HG02970 (cell line): ENCODE measurements at regions not wholly inside any gene's neighbourhood (a gene's known extent, or its start where the extent isn't known, plus 50 kb on each side); places are given as distances from the start of the nearest gene placed in this dataset.

ENCODE experiments used
- ATAC-seq: cut with Tn5 transposase; IDR thresholded peaks from one replicate; pipeline ENCODE4 v1.9.1; 2021; ENCODE audit warnings: mild to moderate bottlenecking, moderate library complexity, moderate number of reproducible peaks; ENCODE audit not compliant: unreplicated experiment, low FRiP score

GRCh38 chr6:156582509-156582992 lies 194.6 kb upstream of the ARID1B start:
- no peak for ATAC-seq

- ATAC-seq, result no peak
These were observed 197.6 kb upstream of the ARID1B start for GRCh38 chr6:156579564-156579963.

DNA sequence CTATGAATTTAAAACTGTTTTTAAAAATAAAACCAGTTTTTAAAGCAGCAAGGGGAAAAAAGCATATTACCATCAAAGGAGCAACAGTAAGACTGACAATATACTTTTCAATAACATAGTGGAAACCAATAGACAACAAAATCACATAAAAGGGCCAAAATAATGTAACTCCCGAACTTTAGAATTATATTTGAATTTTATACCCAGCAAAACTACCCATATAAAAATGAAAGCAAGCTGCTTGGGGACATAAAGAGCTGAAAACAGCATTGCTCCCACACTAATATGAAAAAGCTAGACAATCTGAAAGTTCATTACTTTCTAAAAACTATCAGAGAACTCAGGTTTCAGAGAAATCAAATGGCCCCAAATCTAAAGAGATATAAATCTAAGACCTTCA lies 199.4 kb upstream of the ARID1B start:
- no peak for ATAC-seq

GRCh38 chr6:156575361-156575760 lies 201.8 kb upstream of the ARID1B start:
- ATAC-seq, result no peak

GRCh38 chr6:156564807-156565149 lies 212.4 kb upstream of the ARID1B start:
- no peak for ATAC-seq

GRCh38 chr6:156564127-156564806 lies 212.9 kb upstream of the ARID1B start:
- no peak for ATAC-seq

- ATAC-seq, result no peak
These were observed 213.5 kb upstream of the ARID1B start for GRCh38 chr6:156563714-156564113.

DNA sequence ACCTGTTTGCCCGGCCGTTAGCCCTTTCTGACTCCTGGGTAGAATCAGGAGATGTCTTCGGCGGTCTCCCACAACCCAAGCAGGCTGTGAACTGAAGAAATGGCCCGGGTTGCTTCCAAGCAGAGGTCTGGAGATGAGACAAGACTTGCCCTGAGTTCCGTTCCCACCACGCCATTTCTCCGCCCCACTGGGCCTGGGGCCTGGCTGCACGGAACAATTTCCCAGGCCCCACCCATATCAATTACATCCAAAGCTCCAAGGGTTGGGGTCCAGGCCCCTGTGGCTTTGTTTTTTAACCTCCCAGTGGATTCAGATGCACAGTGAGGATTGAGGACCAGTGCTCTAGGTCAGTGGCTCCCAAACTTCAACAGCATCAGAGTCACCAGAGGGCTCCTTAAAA lies 214.5 kb upstream of the ARID1B start:
- no peak for ATAC-seq

- ATAC-seq, result no peak
These were observed 215.2 kb upstream of the ARID1B start for GRCh38 chr6:156562019-156562418.

- ATAC-seq, result no peak
These were observed 216.7 kb upstream of the ARID1B start for GRCh38 chr6:156560476-156560875.

DNA sequence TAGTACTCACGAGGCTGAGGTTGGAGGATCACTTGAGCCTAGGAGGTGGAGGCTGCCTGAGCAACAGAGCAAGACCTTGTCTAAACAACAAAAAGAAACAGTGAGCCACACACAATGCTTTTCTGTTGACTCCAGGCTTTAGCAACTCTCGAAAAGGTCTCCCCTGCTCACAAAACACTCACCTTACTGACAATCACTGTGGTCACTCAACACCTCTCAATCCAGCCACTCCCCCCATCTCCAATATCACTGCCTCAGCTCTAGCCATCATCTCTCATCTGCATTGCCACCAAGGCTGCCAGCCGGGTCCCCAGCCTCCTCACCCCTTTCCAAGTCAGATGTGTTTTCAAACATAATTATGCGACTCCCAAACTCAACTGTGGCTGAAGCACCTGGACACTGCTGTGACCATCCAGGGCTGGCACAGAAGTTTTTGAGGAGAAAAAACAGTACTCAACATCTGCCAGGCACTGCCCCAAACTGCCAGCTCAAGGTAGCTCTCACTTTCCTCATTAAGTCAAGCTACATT lies 218.0 kb upstream of the ARID1B start:
- ATAC-seq, result no peak

DNA sequence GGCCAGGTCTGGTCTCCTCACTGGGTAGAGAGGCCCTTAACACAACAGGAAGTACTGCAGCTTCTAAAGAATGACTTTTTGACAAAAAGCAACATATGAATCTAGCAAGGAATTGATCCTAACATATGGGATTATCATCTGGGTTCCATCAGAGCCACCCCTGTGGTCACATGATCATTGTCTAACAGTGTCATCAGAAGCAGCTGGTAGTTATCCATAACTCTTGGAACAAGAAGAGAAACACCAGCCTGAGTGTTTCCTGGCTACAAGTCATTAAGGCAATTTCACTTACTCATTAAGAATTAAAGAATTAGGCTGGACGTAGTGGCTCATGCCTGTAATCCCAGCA lies 219.3 kb upstream of the ARID1B start:
- no peak for ATAC-seq

DNA sequence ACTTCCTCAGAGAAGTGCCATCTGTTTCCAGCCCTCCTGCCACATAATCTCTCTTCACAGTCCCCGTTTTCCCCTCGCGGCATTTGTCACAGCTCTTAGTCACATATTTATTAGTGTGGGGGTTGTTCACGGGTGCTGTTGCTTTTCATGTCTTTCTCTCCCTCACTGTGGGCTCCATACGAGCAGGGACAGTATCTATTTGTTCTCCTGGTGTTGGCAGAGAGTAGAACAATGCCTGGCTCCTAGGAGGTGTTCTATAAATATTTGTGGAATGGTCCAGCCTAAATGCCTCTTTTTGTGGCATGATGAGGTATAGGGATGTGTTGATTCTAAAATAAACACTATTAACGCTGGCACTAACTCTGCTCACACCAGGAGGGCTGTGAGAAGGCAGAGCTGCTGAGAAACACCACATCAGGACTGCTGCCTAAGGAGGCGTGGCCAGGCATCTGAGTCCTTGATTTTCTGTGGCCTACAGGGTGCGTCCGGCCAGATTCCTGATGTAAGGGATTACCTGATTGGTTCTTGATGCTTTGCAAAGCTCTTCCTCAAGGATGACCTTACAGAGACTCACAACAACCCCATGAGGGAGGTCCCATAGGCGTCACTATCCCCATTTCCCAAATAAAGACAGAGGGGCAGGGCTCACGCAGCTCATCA lies 219.8 kb upstream of the ARID1B start:
- no peak for ATAC-seq

DNA sequence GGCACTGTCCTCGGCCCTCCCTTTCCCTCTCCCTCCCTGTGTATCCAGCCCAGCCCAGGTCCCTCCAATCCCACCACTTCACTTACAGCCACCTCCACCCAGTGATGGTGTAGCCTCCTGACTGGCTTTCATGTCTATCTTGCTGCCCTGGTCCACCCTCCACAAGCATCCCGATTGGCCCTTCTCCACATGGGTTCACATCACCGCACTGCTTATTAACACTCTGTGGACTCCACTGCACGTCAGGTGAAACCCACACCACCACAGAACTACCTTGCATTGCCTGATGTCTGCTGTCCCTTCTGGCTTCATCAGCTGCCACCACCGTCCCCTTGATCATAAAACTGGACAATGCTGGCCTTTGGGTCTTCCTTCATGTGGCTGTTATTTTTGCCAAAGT lies 220.4 kb upstream of the ARID1B start:
- ATAC-seq, result no peak

DNA sequence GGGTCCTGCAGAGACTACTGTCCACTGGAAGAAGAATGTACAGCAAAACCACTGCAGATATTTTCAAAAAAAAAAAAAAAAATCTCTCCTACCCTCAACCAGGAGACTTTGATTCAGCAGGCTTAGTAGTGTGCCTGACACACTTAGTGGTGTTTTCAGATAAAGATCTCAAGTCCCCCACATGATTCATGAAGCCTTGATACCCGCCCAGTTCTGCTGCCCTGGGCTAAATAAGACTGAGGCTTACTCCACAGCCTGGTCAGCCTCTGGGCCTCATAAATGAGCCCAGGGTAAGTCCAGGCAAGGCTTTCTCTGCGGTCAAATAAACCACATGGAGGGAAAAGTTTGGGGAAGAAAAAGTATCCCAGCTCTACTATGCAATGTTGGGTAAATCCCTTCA lies 222.1 kb upstream of the ARID1B start:
- ATAC-seq, result no peak

DNA sequence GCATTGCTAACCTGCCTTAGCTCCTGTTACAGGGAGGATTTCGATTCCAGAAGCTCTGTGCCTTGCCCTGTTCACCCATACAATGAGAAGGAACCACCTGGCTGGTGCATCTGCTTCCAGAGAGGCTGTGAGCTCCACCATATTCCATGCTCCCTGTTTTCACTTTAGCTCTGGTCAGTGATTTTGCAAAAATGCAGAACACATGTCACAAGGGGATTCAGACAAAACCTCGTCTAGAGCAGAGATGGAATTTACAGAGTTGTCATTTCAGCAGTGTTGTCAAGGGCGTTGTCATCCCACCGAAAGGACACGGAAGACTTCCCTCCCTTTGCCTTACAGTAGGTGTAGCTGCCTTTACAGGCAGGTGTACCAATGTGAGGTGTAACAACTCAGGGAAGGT lies 223.0 kb upstream of the ARID1B start:
- no peak for ATAC-seq

DNA sequence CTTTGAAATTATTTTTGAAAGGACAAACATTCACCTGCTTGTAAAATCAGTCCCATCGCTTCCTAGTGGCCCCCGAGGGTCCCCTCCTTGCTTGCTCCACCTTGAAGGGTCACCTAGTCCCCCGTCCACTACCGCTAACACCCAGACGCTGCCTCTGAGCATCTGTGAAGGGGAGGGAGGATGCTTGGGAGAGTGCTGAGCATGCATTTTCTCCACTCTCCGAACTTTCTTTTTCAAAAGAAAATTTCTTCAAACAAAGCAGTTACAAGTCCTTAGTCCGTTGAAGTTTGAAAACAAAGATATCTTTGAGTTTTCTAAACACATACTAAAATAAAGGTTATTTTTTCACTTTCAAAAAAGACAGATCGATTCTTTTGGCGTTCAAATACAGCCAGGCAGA lies 224.3 kb upstream of the ARID1B start:
- no peak for ATAC-seq

- no peak for ATAC-seq
These were observed 226.2 kb upstream of the ARID1B start for GRCh38 chr6:156550949-156551348.

DNA sequence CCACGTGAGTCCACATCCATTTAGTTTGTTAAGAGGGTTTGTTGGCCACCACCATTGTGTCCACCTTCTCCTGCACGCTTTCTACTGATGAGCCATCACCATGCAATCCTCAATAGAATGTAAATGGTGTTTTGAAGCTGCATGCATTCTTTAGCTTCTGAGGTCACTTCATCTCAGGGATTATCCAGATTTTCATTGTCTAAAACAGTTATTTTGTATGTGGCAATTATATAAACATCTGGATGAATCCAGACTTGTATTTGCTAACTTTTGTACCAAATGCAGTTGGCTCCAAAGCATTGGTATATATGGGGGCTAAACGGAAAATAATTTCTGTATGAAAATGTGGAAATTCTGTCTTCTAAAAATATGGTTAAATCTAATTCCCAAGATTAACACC lies 231.2 kb upstream of the ARID1B start:
- ATAC-seq, result no peak

GRCh38 chr6:156545021-156545420 lies 232.2 kb upstream of the ARID1B start:
- ATAC-seq, result no peak

DNA sequence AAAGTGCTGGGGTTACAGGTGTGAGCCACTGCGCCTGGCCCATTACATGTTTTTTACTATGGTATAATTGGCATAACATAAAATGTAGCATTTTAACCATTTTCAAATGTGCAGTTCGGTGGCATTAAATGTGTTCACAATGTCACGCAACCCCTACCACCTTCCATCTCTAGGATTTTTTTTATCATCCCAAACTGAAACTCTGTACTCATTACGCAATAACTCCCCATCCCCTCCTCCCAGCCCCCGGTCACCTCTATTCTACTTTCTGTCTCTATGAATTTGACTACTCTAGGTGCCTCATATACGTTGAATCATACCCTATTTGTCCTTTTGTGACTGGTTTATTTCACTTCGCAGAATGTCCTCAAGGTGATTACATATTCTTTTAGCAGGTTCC lies 233.1 kb upstream of the ARID1B start:
- no peak for ATAC-seq

GRCh38 chr6:156543431-156543830 lies 233.7 kb upstream of the ARID1B start:
- ATAC-seq, result no peak
